HepG2 (cell line): ENCODE measurements at regions not wholly inside any gene's neighbourhood (a gene's known extent, or its start where the extent isn't known, plus 50 kb on each side); places are given as distances from the start of the nearest gene placed in this dataset.

Source experiments
- ATAC-seq: fragments of 200-7000 bp; cut with Tn5 transposase; 3 replicates; pipeline ENCODE4 v1.9.1; 2020; ENCODE audit warnings: mild to moderate bottlenecking, moderate library complexity
- BruUV-seq: library from RNA; stranded (reverse); fragments of 400-500 nt; replicated peaks from 2 replicates; lab custom pipeline; 2021; lab: Mats Ljungman, UMichigan
- CTCF ChIA-PET: fragments of 300-600 bp; formaldehyde crosslinking; extraction: SDS; loops from one replicate; lab custom pipeline; 2021; ENCODE audit warnings: low total read pairs, inconsistent platforms, low intra/inter-chr PET ratio; lab: Yijun Ruan, JAX
- POLR2A ChIA-PET: fragments of 350-600 bp; sonication (Branson Sonifier 250); formaldehyde crosslinking; loops from one replicate; lab custom pipeline; 2020; ENCODE audit warnings: antibody characterized with exemption, inconsistent platforms; lab: Yijun Ruan, JAX
- DNase-seq: peaks from one replicate; pipeline ENCODE4 v3.0.0-alpha.2; 2015; ENCODE audit warnings: low spot score
- FAIRE-seq: peaks from 3 replicates; lab custom pipeline; 2011; peaks lifted over from hg19 to GRCh38; lab: Jason Lieb, UNC
- H2AFZ ChIP-seq: one replicate; pipeline ENCODE4 v1.6.1; 2011; ENCODE audit warnings: low read length, inconsistent platforms
- H3K27ac ChIP-seq: fragments of 300-600 bp; 3 replicates; pipeline ENCODE4 v1.8.0; 2011; ENCODE audit warnings: mixed run types, mild to moderate bottlenecking, mixed read lengths, low read length, inconsistent platforms; ENCODE audit not compliant: insufficient read depth; ENCODE audit errors: extremely low read length
- H3K27me3 ChIP-seq, 2 experiments: fragments of 200-600 bp in 1 of 2; 2 replicates in 1 of 2; 3 replicates in 1 of 2; pipeline versions ENCODE4 v1.6.0 to v1.8.0; 2011; ENCODE audit warnings: low read length in 2 of 2, mild to moderate bottlenecking in 2 of 2, moderate library complexity in 2 of 2, inconsistent platforms in 1 of 2; ENCODE audit not compliant: insufficient read depth in 2 of 2, control insufficient read depth in 1 of 2
- H3K36me3 ChIP-seq, 2 experiments: fragments of 200-600 bp in 1 of 2; replicated peaks in 1 of 2; 2 replicates in 1 of 2; 3 replicates in 1 of 2; pipeline versions ENCODE4 v1.5.1 to v1.8.0; 2011; ENCODE audit warnings: low read length in 2 of 2, inconsistent platforms in 1 of 2; ENCODE audit not compliant: insufficient read depth in 2 of 2, control insufficient read depth in 1 of 2
- H3K4me1 ChIP-seq: 2 replicates; pipeline ENCODE4 v1.5.1; 2012; ENCODE audit warnings: low read length, inconsistent platforms; ENCODE audit not compliant: insufficient read depth
- H3K4me2 ChIP-seq: 2 replicates; pipeline ENCODE4 v1.6.0; 2011; ENCODE audit warnings: low read depth, low read length, inconsistent platforms
- H3K4me3 ChIP-seq, 3 experiments: fragments of 200-600 bp in 1 of 3; sonication (generic), shearing (Covaris generic) in 1 of 3; replicated peaks in 1 of 3; 2 replicates each; pipeline ENCODE4 v1.5.1; 2011 to 2016; ENCODE audit warnings: low read length in 3 of 3, inconsistent platforms in 2 of 3, low read depth in 2 of 3, mild to moderate bottlenecking in 2 of 3, control low read depth in 1 of 3, mixed read lengths in 1 of 3; ENCODE audit not compliant: insufficient read depth in 1 of 3
- H3K79me2 ChIP-seq: one replicate; pipeline ENCODE4 v1.6.1; 2011; ENCODE audit warnings: low read length, inconsistent platforms; ENCODE audit not compliant: insufficient read depth
- H3K9ac ChIP-seq: 2 replicates; pipeline ENCODE4 v1.6.0; 2011; ENCODE audit warnings: mild to moderate bottlenecking, low read depth, low read length, inconsistent platforms; ENCODE audit not compliant: insufficient read depth
- H3K9me3 ChIP-seq: 2 replicates; pipeline ENCODE4 v1.5.1; 2012; ENCODE audit warnings: mild to moderate bottlenecking, low read length
- H4K20me1 ChIP-seq: 2 replicates; pipeline ENCODE4 v1.6.0; 2011; ENCODE audit warnings: inconsistent platforms, mild to moderate bottlenecking, low read length, moderate library complexity; ENCODE audit not compliant: insufficient read depth
- ASH2L ChIP-seq: fragments of 300-600, 200-600 bp; sonication (generic); IDR thresholded peaks from 2 replicates; pipeline ENCODE4 v1.7.0; 2017; ENCODE audit warnings: low read depth, mild to moderate bottlenecking, moderate library complexity, mixed read lengths, low read length; ENCODE audit not compliant: insufficient read length
- MAZ ChIP-seq, 2 experiments: sonication (generic) in 1 of 2; formaldehyde crosslinking in 1 of 2; IDR thresholded peaks; 2 replicates each; pipeline versions ENCODE4 v1.5.0 to v1.6.1; 2012 to 2020; ENCODE audit warnings: low read depth in 2 of 2, mild to moderate bottlenecking in 2 of 2, borderline replicate concordance in 1 of 2, improper control_type of control experiment in 1 of 2, low read length in 1 of 2, missing genetic modification reagents in 1 of 2, moderate library complexity in 1 of 2
- RFXAP ChIP-seq: sonication (generic); formaldehyde crosslinking; IDR thresholded peaks from 2 replicates; pipeline ENCODE4 v1.4.0; 2020; ENCODE audit warnings: missing genetic modification reagents, borderline replicate concordance
- ZBTB21 ChIP-seq: sonication (generic); formaldehyde crosslinking; IDR thresholded peaks from 2 replicates; pipeline ENCODE4 v1.4.0; 2020; ENCODE audit warnings: missing genetic modification reagents
- ZNF569 ChIP-seq: sonication (generic); formaldehyde crosslinking; IDR thresholded peaks from 2 replicates; pipeline ENCODE4 v1.5.0; 2020; ENCODE audit warnings: mild to moderate bottlenecking, missing genetic modification reagents, moderate library complexity, borderline replicate concordance
- WGBS: methylation state at CpG from one replicate; pipeline ENCODE4 v1.1.6; 2017; ENCODE audit warnings: low lambda C conversion rate; 5-methylcytosine and 5-hydroxymethylcytosine counted together
- in situ Hi-C: cut with HindIII; loops from 2 replicates; pipeline ENCODE4 v1.10.0; 2017; ENCODE audit warnings: low pct_unique_long_range_greater_than_20kb; ENCODE audit not compliant: extremely low pct_ligation_motif_present
- intact Hi-C: fragments of 100-400 bp; cut with micrococcal nuclease; formaldehyde crosslinking; loops from one replicate; pipeline ENCODE4 v1.10.0; 2022; ENCODE audit not compliant: unreplicated experiment
- TF ChIP-seq, protein P1 (sequence below): sonication (generic); formaldehyde crosslinking; IDR thresholded peaks from 2 replicates; pipeline ENCODE4 v1.5.1; 2020; ENCODE audit warnings: missing genetic modification reagents, mild to moderate bottlenecking, borderline replicate concordance
- TF ChIP-seq, protein P2 (sequence below): sonication (generic); formaldehyde crosslinking; IDR thresholded peaks from 2 replicates; pipeline ENCODE4; 2020; ENCODE audit warnings: missing genetic modification reagents, mild to moderate bottlenecking, borderline replicate concordance

DNA sequence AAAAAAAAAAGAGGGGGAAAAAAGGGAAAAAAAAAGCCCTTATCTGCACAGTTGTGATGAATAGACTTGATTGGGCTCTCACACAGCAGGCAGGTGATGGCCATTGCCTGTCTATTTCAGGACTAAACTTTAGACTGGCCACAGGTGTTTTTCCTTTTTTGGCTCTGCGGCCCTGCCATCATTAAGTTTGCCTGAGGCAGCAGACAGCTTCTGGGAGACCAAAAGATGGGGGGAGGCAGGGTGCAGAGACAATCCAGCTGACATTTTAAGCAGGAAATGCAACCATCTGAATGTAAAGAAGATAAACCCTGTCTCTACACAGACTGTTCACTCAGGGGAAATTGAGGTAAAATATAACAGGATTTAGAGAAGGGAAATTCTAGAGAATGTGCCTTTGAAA lies 295.0 kb upstream of the KCNH8 start:
- Histone ChIP-seq H3K4me3 (no peak overlapping the region), H3K79me2 (no peaks in the 10 kb centered on the region), H3K4me1 (no peaks in the 10 kb centered on the region), H2AFZ (no peak overlapping the region), H3K4me2 (no peak overlapping the region), H4K20me1 (no peaks in the 10 kb centered on the region), H3K36me3 (no peaks in the 10 kb centered on the region), H3K27me3 (no peaks in the 10 kb centered on the region), H3K9me3 (no peaks in the 10 kb centered on the region), H3K27ac (no peak overlapping the region), H3K9ac (no peak overlapping the region)
- in situ Hi-C loops: no loop called here
- CTCF ChIA-PET: no interaction called here
- no peak for DNase-seq
- TF ChIP-seq, protein P1, sequence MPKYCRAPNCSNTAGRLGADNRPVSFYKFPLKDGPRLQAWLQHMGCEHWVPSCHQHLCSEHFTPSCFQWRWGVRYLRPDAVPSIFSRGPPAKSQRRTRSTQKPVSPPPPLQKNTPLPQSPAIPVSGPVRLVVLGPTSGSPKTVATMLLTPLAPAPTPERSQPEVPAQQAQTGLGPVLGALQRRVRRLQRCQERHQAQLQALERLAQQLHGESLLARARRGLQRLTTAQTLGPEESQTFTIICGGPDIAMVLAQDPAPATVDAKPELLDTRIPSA (CRISPR knock-in tag): no peak
- TF ChIP-seq RFXAP: no peak
- no peak for TF ChIP-seq ZBTB21 (CRISPR knock-in tag)
- TF ChIP-seq, protein P2, sequence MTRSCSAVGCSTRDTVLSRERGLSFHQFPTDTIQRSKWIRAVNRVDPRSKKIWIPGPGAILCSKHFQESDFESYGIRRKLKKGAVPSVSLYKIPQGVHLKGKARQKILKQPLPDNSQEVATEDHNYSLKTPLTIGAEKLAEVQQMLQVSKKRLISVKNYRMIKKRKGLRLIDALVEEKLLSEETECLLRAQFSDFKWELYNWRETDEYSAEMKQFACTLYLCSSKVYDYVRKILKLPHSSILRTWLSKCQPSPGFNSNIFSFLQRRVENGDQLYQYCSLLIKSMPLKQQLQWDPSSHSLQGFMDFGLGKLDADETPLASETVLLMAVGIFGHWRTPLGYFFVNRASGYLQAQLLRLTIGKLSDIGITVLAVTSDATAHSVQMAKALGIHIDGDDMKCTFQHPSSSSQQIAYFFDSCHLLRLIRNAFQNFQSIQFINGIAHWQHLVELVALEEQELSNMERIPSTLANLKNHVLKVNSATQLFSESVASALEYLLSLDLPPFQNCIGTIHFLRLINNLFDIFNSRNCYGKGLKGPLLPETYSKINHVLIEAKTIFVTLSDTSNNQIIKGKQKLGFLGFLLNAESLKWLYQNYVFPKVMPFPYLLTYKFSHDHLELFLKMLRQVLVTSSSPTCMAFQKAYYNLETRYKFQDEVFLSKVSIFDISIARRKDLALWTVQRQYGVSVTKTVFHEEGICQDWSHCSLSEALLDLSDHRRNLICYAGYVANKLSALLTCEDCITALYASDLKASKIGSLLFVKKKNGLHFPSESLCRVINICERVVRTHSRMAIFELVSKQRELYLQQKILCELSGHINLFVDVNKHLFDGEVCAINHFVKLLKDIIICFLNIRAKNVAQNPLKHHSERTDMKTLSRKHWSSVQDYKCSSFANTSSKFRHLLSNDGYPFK (CRISPR knock-in tag): no peak
- TF ChIP-seq ZNF569: no peak
- no peak for TF ChIP-seq ASH2L
- no peak for TF ChIP-seq MAZ (IDR thresholded peaks at IDR 0.05; ENCODE audit: borderline replicate concordance, low read depth, low read length)
- TF ChIP-seq MAZ (CRISPR knock-in tag; IDR thresholded peaks at IDR 0.05; ENCODE audit: low read depth): no peak
- intact Hi-C loops: no loop called here
- no peak for FAIRE-seq
- POLR2A ChIA-PET: no interaction called here
- BruUV-seq: no TSS peak
- WGBS: 0% methylated on average over 1 of the region's 1 CpG
- no peak for ATAC-seq
